SIG-M5 treated with dmso at 0.1 percent for 504 hours (cell line): ENCODE measurements at regions not wholly inside any gene's neighbourhood (a gene's known extent, or its start where the extent isn't known, plus 50 kb on each side); places are given as distances from the start of the nearest gene placed in this dataset.

ENCODE experiments used
- DNase-seq: peaks from one replicate; lab custom pipeline; 2025; ENCODE audit not compliant: unreplicated experiment; lab: John Stamatoyannopoulos, UW

DNA sequence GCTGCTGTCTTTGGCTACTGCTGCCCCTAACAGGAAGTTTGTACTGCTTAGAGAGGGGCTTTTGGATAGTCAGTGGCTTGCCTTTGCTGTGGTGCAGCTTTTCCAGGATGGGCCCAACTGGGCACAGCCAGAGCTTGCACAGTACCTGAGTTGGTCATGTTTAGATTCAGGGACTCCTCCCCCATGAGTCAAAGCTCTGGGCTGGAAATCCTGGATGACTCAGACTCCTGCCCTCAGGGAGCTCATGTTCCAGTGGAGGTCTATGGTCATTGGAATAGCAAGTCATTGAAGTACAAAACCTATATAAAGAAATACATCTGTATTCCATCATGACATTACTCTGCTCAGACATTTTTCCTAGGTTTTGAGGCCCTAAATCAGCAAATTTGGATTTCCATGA is 66.7 kb upstream of the PJA1 start:
- DNase-seq: no peak

DNA sequence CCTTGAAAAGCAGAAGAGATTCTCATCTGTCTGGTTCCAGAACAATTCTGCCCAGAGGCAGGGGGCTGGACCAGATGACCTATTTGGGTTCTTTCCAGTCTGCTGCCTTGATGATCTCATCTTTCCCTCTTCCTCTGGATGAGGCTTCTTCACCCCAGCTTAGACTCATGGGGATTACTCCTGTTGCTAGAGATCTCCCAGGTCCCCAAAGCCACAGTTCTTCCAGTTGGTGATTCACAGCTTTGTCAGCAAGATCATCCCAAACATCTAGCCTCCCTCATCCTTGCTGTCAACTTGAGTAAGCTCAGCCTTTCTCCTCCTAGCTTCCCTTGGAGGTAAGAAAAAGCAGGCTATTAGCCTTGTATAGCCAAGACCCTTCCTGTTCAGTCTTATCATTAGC is 64.2 kb upstream of the PJA1 start:
- no peak for DNase-seq

GRCh38 chrX:69228732-69229131 is 63.5 kb upstream of the PJA1 start:
- no peak for DNase-seq

DNA sequence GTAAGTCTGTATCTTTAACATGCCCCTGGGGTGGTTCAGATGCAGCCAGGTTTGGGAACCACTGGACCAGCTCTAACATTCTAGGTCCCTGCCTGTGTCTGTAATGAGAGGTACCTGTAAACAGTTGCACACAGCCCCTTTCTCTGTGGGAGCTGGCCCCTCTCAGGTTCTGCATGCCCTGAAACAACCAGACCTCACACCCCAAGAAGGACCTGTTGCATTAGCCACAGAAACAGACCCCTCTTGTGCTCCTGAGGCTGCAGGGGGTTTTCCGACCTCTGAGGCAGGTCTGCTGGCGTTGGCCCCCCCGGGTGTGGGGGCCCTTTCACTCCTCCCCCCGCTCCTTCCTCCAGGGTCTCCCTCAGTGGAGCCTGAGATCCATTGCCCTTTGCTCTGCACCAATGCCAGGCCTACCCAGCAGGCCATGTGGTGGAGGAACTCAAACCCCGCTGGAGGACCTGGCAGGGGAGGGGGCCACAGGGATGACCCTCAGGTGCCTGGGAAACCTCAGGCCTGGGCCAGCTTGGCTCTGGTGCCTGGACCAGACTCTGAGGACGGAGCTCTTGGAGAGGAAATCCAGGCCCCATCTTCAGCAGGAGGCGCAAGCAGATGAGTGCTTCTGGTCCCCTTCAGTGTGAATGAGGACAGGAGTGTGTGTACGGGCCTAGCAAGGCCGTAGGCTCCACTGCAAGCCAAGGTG is 61.4 kb upstream of the PJA1 start:
- DNase-seq: no peak

DNA sequence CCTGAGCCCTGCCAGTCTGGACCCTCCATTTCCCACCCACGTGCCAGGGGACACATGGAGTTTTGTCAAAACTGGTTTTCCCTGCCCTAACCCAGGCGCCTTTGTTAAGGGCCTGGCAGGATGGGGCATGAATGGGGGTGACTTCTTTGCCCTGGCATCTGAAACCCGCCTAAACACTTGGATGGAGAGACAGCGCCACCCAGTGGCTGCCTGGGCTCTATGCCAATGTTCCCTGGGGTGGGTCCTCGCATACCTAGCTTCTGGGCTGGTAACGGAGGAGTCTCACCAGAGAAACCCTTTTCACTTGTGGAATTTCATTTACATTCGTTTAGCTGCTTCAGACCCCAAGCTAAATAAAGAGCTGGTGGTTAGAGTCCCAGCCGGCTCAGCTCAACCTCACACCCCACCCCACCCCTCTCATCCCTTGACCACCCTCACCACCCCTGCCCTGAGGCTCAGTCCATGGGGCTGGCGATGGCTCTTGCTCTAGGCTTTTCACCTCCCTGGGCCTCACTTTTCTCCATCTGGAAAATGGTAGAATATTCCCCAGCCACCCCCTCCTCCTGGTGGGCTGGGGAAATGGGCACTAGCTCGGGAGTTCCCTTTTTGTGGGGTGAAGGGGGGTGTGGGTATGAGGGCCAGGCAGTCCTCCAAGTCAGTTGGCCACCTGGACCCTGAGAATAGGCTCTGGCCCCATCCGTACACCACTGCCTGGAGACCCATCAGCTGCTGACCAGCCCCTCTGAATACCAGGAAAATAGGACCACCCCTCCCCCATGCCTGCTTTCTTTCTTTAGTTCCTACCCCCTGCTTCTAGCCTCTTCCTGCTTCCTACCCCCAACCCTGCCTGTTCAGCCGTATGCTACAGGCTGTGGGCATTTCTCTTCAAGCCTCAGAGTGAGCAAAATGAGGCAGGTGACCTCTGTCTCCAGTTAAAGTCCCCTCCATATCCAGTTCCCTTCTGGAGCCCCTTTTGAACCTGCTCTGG is 57.1 kb upstream of the PJA1 start:
- peak; percentile 42 for DNase-seq

DNA sequence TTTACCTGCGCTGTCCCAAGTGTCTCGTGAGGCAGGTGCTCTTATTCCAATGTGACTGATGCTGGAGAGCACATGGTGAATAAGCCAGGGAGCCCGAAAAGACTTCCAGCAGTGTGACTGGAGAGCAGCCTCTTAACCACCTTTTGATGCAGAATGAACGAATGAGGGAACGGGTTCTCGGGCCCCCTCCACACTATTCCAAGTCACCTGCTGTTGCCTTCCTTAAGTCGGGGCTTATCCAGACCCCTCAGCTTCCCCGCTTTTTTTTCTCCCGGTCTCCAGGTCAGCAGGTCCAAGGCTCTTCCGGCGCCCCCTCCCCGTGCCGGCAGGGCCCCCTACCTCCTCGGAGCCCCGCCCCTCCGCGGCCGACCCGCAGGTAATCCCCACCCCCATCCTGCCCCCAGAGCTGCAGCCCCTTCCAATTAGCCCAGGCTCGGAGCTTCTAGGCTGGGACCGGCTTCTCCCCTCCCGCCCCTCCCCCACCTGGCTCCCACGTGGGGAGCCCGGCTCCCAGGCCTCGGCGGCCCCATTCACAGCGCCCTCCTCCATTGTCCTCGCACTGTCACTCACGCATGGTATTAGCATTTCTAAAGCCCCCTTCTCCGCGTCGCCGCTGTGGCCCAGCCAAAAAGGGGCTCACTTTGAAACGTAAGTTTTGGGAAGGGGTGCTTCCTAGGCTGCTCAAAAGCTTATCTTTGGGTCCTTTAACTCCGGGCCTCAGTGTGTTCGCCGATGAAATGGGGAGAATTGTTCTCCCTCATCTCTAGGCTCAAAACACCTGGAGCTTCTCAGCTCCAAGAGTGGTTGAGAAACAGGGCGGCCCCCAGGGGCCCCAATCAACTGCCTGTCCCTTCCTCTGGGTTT is 56.2 kb upstream of the PJA1 start:
- no peak for DNase-seq

GRCh38 chrX:69218407-69218997 is 53.2 kb upstream of the PJA1 start:
- DNase-seq: no peak

DNA sequence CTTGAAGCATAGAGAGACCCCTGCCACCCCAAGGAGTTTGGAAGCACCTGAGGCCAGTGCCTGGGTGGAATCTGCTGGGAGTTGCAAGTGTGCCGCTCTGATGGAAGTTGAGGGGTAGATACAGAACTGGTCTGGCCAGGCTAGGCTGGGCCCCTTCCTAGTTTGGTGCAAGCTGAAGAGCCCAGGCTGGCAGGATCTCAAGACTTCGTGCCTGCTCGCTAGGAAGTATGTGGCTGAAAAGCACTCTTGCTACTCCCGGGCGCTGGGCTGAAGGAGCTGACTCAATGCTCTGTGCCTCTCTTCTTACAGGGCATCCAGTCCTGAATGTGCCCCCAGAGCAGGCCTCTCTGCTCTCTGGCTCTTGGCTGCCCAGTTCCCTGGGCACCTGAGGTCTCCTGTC is 51.7 kb upstream of the PJA1 start:
- DNase-seq: no peak

DNA sequence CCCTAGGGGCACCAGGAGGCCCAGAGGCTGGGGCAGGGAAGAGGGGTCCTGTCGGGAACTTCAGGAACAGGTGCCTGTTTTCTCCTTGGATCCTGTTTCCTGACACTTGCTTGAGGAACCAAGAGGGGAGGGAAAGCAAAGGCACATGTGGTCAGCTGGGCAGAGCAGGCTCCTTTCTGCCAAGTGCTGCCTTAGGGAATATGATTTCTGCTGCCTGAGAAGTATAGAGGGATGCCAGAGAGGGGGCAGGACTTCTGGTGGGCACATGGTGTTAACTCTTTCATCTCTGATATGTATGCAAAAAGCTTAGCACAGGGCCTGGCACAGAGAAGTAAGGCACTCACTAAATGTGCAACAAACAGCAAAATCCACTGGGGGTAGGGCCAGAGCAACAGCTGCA is 51.2 kb upstream of the PJA1 start:
- no peak for DNase-seq

- no peak for DNase-seq
Observed at GRCh38 chrX:69215161-69215875, 50.1 kb upstream of the PJA1 start.
